Hepatocyte (in vitro differentiated cells): ENCODE measurements at regions not wholly inside any gene's neighbourhood (a gene's known extent, or its start where the extent isn't known, plus 50 kb on each side); places are given as distances from the start of the nearest gene placed in this dataset.

Experiments used
- DNase-seq: peaks from one replicate; pipeline ENCODE4 v3.0.0-alpha.2; 2016; ENCODE audit warnings: low spot score
- H2AFZ ChIP-seq: fragments of 200-600 bp; sonication (generic); 2 replicates; pipeline ENCODE4 v1.6.0; 2016; ENCODE audit warnings: antibody characterized with exemption, mild to moderate bottlenecking
- H3K27ac ChIP-seq: fragments of 200-600 bp; sonication (generic); 2 replicates; pipeline ENCODE4 v1.5.1; 2016; ENCODE audit warnings: mild to moderate bottlenecking
- H3K27me3 ChIP-seq: fragments of 200-600 bp; sonication (generic); 2 replicates; pipeline ENCODE4 v1.6.1; 2016
- H3K36me3 ChIP-seq: fragments of 200-600 bp; sonication (generic); replicated peaks from 2 replicates; pipeline ENCODE4 v1.5.1; 2016; ENCODE audit warnings: low read depth; ENCODE audit not compliant: insufficient read depth
- H3K4me1 ChIP-seq: fragments of 200-600 bp; sonication (generic); 2 replicates; pipeline ENCODE4 v1.5.1; 2016; ENCODE audit warnings: mild to moderate bottlenecking, moderate library complexity; ENCODE audit not compliant: insufficient read depth
- H3K4me2 ChIP-seq: fragments of 200-600 bp; sonication (generic); 2 replicates; pipeline ENCODE4 v1.6.0; 2016
- H3K4me3 ChIP-seq: fragments of 200-600 bp; sonication (generic); 2 replicates; pipeline ENCODE4 v1.5.1; 2016; ENCODE audit warnings: mild to moderate bottlenecking
- H3K79me2 ChIP-seq: fragments of 200-600 bp; sonication (generic); 2 replicates; pipeline ENCODE4 v1.6.0; 2017; ENCODE audit warnings: mild to moderate bottlenecking
- H3K9me2 ChIP-seq: fragments of 200-600 bp; sonication (generic); replicated peaks from 2 replicates; pipeline ENCODE4 v1.6.0; 2017; ENCODE audit warnings: mild to moderate bottlenecking; ENCODE audit not compliant: insufficient read depth
- H3K9me3 ChIP-seq: fragments of 200-600 bp; sonication (generic); 2 replicates; pipeline ENCODE4 v1.5.1; 2016; ENCODE audit warnings: low read depth, mild to moderate bottlenecking
- H4K20me1 ChIP-seq: fragments of 200-600 bp; sonication (generic); 2 replicates; pipeline ENCODE4 v1.6.0; 2016; ENCODE audit warnings: mild to moderate bottlenecking; ENCODE audit not compliant: insufficient read depth, poor library complexity, severe bottlenecking
- CTCF ChIP-seq: fragments of 200-600 bp; sonication (generic); IDR thresholded peaks from 2 replicates; pipeline ENCODE4 v1.5.1; 2016; ENCODE audit warnings: antibody characterized with exemption, mild to moderate bottlenecking; ENCODE audit not compliant: poor library complexity
- EZH2 ChIP-seq: fragments of 200-600 bp; sonication (generic); IDR thresholded peaks from 2 replicates; pipeline ENCODE4 v1.6.1; 2016; ENCODE audit warnings: antibody characterized with exemption, mild to moderate bottlenecking, borderline replicate concordance
- EZH2phosphoT487 ChIP-seq: fragments of 200-600 bp; sonication (generic); IDR thresholded peaks from one replicate; pipeline ENCODE4 v1.6.1; 2018; ENCODE audit warnings: antibody characterized with exemption, mild to moderate bottlenecking, low read depth, moderate library complexity; ENCODE audit not compliant: unreplicated experiment, severe bottlenecking
- WGBS: methylation state at CpG from one replicate; pipeline ENCODE4 v1.1.6; 2016; ENCODE audit warnings: low lambda C conversion rate; ENCODE audit errors: missing lambda C conversion rate; 5-methylcytosine and 5-hydroxymethylcytosine counted together

GRCh38 chr13:31057403-31058033 lies 104.2 kb downstream of the HSPH1 start:
- H4K20me1 ChIP-seq, result no peaks in the 10 kb centered on the region
- H3K27ac ChIP-seq, result no peak overlapping the region
- no peak overlapping the region for H2AFZ ChIP-seq
- H3K79me2 ChIP-seq, result no peaks in the 10 kb centered on the region
- H3K9me3 ChIP-seq, result no peaks in the 10 kb centered on the region
- TF ChIP-seq EZH2 (no peak), EZH2phosphoT487 (no peak), CTCF (no peak)
- H3K9me2 ChIP-seq, result no peaks in the 10 kb centered on the region
- H3K4me3 ChIP-seq, result no peak overlapping the region
- H3K36me3 ChIP-seq, result no peaks in the 10 kb centered on the region
- no peak for DNase-seq
- H3K27me3 ChIP-seq, result no peaks in the 10 kb centered on the region
- 92% methylated on average over 9 of the region's 9 CpGs for WGBS
- H3K4me1 ChIP-seq, result no peaks in the 10 kb centered on the region
- H3K4me2 ChIP-seq, result no peak overlapping the region

- Histone ChIP-seq H3K4me1 (no peaks in the 10 kb centered on the region), H3K9me2 (no peaks in the 10 kb centered on the region), H4K20me1 (no peaks in the 10 kb centered on the region), H3K9me3 (no peaks in the 10 kb centered on the region), H3K4me2 (no peak overlapping the region), H3K27me3 (no peaks in the 10 kb centered on the region), H3K79me2 (no peaks in the 10 kb centered on the region), H3K4me3 (no peak overlapping the region), H3K27ac (no peak overlapping the region), H2AFZ (no peak overlapping the region), H3K36me3 (no peaks in the 10 kb centered on the region)
- no peak for TF ChIP-seq EZH2
- no peak for TF ChIP-seq EZH2phosphoT487
- TF ChIP-seq CTCF, result no peak
- no peak for DNase-seq
- WGBS, result 42% methylated on average over 10 of the region's 10 CpGs
These were observed 104.9 kb downstream of the HSPH1 start for GRCh38 chr13:31056644-31057271.

- TF ChIP-seq EZH2phosphoT487 (no peak), EZH2 (no peak), CTCF (no peak)
- no peaks in the 10 kb centered on the region for H3K36me3 ChIP-seq
- WGBS, result 69% methylated on average over 2 of the region's 5 CpGs
These were observed 106.1 kb downstream of the HSPH1 start for GRCh38 chr13:31055589-31055988.

More at GRCh38 chr13:31055589-31055988, 106.1 kb downstream of the HSPH1 start:
- Histone ChIP-seq H3K4me2 (no peak overlapping the region), H4K20me1 (no peaks in the 10 kb centered on the region), H2AFZ (no peak overlapping the region), H3K27me3 (no peaks in the 10 kb centered on the region), H3K9me2 (no peaks in the 10 kb centered on the region), H3K27ac (no peak overlapping the region), H3K4me3 (no peak overlapping the region), H3K9me3 (no peaks in the 10 kb centered on the region), H3K4me1 (no peaks in the 10 kb centered on the region), H3K79me2 (no peaks in the 10 kb centered on the region)
- no peak for DNase-seq
